ENCODE measurements at regions not wholly inside any gene's neighbourhood (a gene's known extent, or its start where the extent isn't known, plus 50 kb on each side); places are given as distances from the start of the nearest gene placed in this dataset.

DNA sequence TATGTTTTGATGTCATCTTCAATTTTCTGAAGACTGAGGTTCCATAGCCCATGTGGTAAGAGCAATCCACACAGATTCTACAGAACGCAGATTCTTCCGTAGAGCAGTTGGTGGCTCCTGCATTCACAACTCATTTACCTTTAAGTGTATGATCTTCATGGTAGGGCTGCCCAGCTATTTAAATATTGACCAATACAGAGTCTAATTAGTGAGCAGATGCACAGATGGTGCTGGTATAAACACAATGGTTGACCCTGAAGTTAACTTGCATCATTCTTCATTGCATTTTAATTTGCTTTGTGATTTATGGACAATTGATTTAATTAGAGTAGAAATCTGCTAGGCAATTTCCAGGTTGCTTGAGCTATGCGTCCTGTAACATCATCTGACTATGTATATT, 269.2 kb downstream of the SQOR start:
- intact Hi-C loops (cut with DNase I), result no loop called here
- H3K36me3 ChIP-seq, result no peaks in the 10 kb centered on the region
- TF ChIP-seq, protein P1, sequence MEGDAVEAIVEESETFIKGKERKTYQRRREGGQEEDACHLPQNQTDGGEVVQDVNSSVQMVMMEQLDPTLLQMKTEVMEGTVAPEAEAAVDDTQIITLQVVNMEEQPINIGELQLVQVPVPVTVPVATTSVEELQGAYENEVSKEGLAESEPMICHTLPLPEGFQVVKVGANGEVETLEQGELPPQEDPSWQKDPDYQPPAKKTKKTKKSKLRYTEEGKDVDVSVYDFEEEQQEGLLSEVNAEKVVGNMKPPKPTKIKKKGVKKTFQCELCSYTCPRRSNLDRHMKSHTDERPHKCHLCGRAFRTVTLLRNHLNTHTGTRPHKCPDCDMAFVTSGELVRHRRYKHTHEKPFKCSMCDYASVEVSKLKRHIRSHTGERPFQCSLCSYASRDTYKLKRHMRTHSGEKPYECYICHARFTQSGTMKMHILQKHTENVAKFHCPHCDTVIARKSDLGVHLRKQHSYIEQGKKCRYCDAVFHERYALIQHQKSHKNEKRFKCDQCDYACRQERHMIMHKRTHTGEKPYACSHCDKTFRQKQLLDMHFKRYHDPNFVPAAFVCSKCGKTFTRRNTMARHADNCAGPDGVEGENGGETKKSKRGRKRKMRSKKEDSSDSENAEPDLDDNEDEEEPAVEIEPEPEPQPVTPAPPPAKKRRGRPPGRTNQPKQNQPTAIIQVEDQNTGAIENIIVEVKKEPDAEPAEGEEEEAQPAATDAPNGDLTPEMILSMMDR (IDR thresholded peaks at IDR 0.05), result no peak

DNA sequence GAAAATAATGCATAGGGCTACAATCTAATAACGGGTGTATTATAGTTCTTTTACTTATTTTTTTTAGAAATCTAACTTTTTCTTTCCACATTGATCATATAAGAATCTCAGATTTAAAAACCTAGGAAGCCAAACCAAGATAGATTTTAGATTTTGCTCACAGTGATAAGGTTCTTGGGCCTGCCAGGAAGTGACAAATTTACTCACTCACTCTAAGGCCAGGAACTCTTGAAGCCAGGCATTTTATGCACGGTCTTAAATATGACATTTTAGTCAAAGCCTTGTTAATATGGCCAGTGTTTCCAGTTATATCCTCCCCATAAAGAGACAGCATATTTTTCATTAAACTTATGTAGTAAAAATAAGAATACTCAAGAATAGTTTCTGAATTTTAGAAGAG, 271.4 kb downstream of the SQOR start:
- intact Hi-C loops (cut with DNase I), result no loop called here
- Histone ChIP-seq H3K4me3 (no peak overlapping the region), H3K9me3 (peaks cover 0 to 13% of the 10 kb centered on the region in 2 donors), H3K27me3 (no peaks in the 10 kb centered on the region), H3K27ac (no peak overlapping the region), H3K4me1 (no peaks in the 10 kb centered on the region), H3K36me3 (no peaks in the 10 kb centered on the region)
- no peak for DNase-seq (ENCODE audit: low spot score in 2 of 2)
- TF ChIP-seq, protein P1 (IDR thresholded peaks at IDR 0.05), result no peak

More for the DNA sequence above, 269.2 kb downstream of the SQOR start:
- Histone ChIP-seq H3K9me3 (peaks cover 0 to 9% of the 10 kb centered on the region in 2 donors), H3K27me3 (no peaks in the 10 kb centered on the region), H3K4me1 (no peaks in the 10 kb centered on the region), H3K27ac (no peak overlapping the region), H3K4me3 (no peak overlapping the region)
- no peak for DNase-seq (ENCODE audit: low spot score in 2 of 2)

DNA sequence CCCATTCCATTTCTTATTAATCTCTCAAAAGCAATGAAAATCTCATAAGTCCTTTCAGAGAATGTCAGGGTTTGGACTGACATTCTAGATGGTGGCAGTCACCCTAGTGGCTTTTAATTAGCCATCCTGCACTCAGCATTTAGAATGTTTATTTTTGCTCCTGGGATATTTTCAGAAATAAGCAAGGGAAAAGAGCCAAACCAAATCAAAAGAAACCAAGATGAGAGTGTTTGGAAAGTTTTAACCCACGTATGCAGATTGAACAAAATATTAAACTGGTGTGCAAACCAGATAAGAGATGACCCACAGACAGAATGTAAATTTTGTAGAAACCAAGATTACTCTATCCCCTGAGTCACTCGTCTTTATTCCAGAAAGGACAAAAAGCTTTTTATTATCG, 275.8 kb downstream of the SQOR start:
- intact Hi-C loops (cut with DNase I), result no loop called here
- Histone ChIP-seq H3K4me3 (no peak overlapping the region), H3K4me1 (no peaks in the 10 kb centered on the region), H3K36me3 (no peaks in the 10 kb centered on the region), H3K27ac (no peak overlapping the region), H3K9me3 (peaks cover 0 to 13% of the 10 kb centered on the region in 2 donors), H3K27me3 (no peaks in the 10 kb centered on the region)
- DNase-seq (ENCODE audit: low spot score in 2 of 2), result no peak
- TF ChIP-seq, protein P1 (IDR thresholded peaks at IDR 0.05), result no peak

DNA sequence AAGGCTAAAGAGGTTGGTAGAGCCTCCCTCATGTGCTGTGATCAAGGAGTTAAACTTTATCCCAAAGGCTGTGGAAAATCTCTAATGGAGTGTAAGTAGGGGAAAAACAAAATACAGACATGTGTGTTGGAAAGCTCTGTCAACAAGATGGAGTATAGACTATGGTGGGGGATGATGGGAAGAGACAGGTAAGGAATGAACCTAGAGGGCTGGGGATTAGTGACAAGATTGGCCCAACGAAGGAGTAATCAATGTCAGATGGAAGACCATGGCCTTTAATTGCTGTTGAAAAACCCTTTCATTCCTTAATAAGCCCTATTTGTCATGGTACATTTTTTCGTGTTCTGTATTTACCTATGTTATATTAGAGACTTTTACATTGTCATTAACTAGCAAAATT, 278.6 kb downstream of the SQOR start:
- no peaks in the 10 kb centered on the region for H3K36me3 ChIP-seq
- no peaks in the 10 kb centered on the region for H3K4me1 ChIP-seq
- peaks cover 0 to 10% of the 10 kb centered on the region in 2 donors for H3K9me3 ChIP-seq
- intact Hi-C loops (cut with DNase I), result no loop called here
- no peak overlapping the region for H3K4me3 ChIP-seq
- no peak for DNase-seq (ENCODE audit: low spot score in 2 of 2)
- TF ChIP-seq, protein P1 (IDR thresholded peaks at IDR 0.05), result no peak
- H3K27me3 ChIP-seq, result no peaks in the 10 kb centered on the region
- no peak overlapping the region for H3K27ac ChIP-seq

DNA sequence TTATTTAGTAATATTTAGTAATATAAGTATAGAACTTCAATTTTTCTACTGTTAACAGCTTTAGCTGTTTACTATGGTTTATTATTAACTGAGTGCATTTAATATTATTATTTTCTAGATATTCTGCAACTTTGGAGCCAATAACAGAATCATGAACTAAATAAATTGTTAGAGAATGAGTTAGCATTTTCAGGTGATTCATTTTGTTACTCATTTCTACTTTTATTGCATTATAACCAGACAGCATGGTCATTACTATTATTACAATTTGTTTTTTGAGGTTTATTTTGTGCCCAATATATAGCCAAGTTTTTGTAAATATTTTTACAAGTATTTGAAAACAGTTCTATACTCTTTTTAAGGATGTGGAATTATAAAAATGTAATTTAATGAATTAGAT, 279.6 kb downstream of the SQOR start:
- no peak overlapping the region for H3K27ac ChIP-seq
- H3K4me3 ChIP-seq, result no peak overlapping the region
- H3K4me1 ChIP-seq, result no peaks in the 10 kb centered on the region
- TF ChIP-seq, protein P1 (IDR thresholded peaks at IDR 0.05), result no peak
- intact Hi-C loops (cut with DNase I), result no loop called here
- no peaks in the 10 kb centered on the region for H3K27me3 ChIP-seq
- H3K36me3 ChIP-seq, result no peaks in the 10 kb centered on the region
- no peak for DNase-seq (ENCODE audit: low spot score in 2 of 2)
- no peaks in the 10 kb centered on the region for H3K9me3 ChIP-seq

DNA sequence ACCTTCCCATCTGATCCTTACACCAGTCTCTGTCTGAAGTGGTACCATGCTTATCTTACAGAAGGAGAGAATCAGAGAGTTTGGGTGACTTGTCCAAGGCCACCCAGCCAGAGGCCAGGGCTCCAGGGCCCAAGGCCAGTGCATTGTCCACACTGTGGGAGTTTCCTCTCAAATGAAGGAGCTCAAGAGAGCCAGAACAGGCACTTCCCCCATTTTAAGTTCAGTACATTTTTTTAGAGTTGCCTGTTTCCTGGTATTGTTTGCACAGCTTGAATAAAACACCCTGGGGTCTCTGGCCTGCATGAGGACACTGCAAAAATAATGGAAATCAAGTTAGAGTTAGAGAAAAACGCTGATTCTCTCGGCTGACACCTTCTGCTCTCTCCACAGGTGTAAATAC, 284.0 kb downstream of the SQOR start:
- H3K27me3 ChIP-seq, result no peaks in the 10 kb centered on the region
- peaks cover 0 to 2% of the 10 kb centered on the region in 2 donors for H3K4me1 ChIP-seq
- TF ChIP-seq, protein P1 (IDR thresholded peaks at IDR 0.05), result no peak
- no peak for DNase-seq (ENCODE audit: low spot score in 2 of 2)
- H3K27ac ChIP-seq, result no peak overlapping the region
- H3K9me3 ChIP-seq, result no peaks in the 10 kb centered on the region
- intact Hi-C loops (cut with DNase I), result no loop called here
- no peak overlapping the region for H3K4me3 ChIP-seq
- H3K36me3 ChIP-seq, result no peaks in the 10 kb centered on the region
